ENCODE measurements at regions not wholly inside any gene's neighbourhood (a gene's known extent, or its start where the extent isn't known, plus 50 kb on each side); places are given as distances from the start of the nearest gene placed in this dataset.

DNA sequence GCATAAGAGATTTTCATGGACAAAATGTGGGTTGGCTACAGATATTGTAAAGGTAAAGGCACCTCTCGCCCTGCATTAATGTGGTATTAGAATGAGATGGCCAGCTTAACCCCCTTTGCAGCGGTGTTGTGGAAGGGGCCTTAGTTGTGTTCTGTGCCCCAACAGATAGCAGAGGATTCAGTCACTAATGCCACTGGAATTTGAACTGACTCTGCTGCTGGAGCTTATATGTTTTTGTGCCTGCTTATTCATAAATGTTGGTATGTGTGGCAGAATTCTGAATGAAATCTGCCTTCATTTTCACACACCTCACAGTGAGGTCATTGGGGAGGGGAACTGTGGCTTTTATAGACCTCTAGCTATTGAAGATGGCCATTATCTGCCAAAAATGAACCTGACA is 90.7 kb upstream of the ITGA6 start:
- Histone ChIP-seq H3K36me3 (ENCODE audit: insufficient read depth, low read length) (no peaks in the 10 kb centered on the region), H2AFZ (ENCODE audit: low read length) (no peak overlapping the region), H3K9me3 (ENCODE audit: low read length) (no peaks in the 10 kb centered on the region), H3K27ac (ENCODE audit: low read depth, low read length, poor library complexity, severe bottlenecking) (no peak overlapping the region), H3F3A (ENCODE audit: insufficient read depth, low read length) (no peaks in the 10 kb centered on the region), H3K4me2 (ENCODE audit: low read length) (no peak overlapping the region), H3K27me3 (ENCODE audit: insufficient read depth, low read length) (no peaks in the 10 kb centered on the region), H3K4me1 (ENCODE audit: insufficient read depth, low read length, severe bottlenecking) (no peaks in the 10 kb centered on the region), H3K79me2 (ENCODE audit: insufficient read depth, low read length) (no peaks in the 10 kb centered on the region), H4K20me1 (ENCODE audit: insufficient read depth, low read length) (no peaks in the 10 kb centered on the region), H3K9ac (ENCODE audit: low read length) (no peak overlapping the region), H3K9me2 (ENCODE audit: low read depth, low read length) (no peaks in the 10 kb centered on the region), H3K4me3 (ENCODE audit: low read depth, low read length, poor library complexity, severe bottlenecking) (no peak overlapping the region)
- TF ChIP-seq EZH2 (IDR thresholded peaks at IDR 0.05; ENCODE audit: borderline replicate concordance, low read length): no peak
- no peak for TF ChIP-seq CTCF (IDR thresholded peaks at IDR 0.05; ENCODE audit: low read length)

GRCh38 chr2:172339371-172340010 is 87.9 kb upstream of the ITGA6 start:
- peaks cover 3% of the 10 kb centered on the region; the same call in 1 of the 2 replicates for H3K27me3 ChIP-seq (ENCODE audit: insufficient read depth, low read length)
- no peak overlapping the region for H3K4me2 ChIP-seq (ENCODE audit: low read length)
- H3K4me3 ChIP-seq (ENCODE audit: low read depth, low read length, poor library complexity, severe bottlenecking): no peak overlapping the region
- no peaks in the 10 kb centered on the region for H3K4me1 ChIP-seq (ENCODE audit: insufficient read depth, low read length, severe bottlenecking)
- no peak overlapping the region for H3K9ac ChIP-seq (ENCODE audit: low read length)
- no peaks in the 10 kb centered on the region for H3K9me3 ChIP-seq (ENCODE audit: low read length)
- no peaks in the 10 kb centered on the region for H3F3A ChIP-seq (ENCODE audit: insufficient read depth, low read length)
- H4K20me1 ChIP-seq (ENCODE audit: insufficient read depth, low read length): no peaks in the 10 kb centered on the region
- H3K9me2 ChIP-seq (ENCODE audit: low read depth, low read length): no peaks in the 10 kb centered on the region
- H2AFZ ChIP-seq (ENCODE audit: low read length): no peak overlapping the region
- TF ChIP-seq EZH2 (IDR thresholded peaks at IDR 0.05; ENCODE audit: borderline replicate concordance, low read length): no peak
- TF ChIP-seq CTCF (IDR thresholded peaks at IDR 0.05; ENCODE audit: low read length): no peak
- H3K79me2 ChIP-seq (ENCODE audit: insufficient read depth, low read length): no peaks in the 10 kb centered on the region
- no peaks in the 10 kb centered on the region for H3K36me3 ChIP-seq (ENCODE audit: insufficient read depth, low read length)
- no peak overlapping the region for H3K27ac ChIP-seq (ENCODE audit: low read depth, low read length, poor library complexity, severe bottlenecking)

DNA sequence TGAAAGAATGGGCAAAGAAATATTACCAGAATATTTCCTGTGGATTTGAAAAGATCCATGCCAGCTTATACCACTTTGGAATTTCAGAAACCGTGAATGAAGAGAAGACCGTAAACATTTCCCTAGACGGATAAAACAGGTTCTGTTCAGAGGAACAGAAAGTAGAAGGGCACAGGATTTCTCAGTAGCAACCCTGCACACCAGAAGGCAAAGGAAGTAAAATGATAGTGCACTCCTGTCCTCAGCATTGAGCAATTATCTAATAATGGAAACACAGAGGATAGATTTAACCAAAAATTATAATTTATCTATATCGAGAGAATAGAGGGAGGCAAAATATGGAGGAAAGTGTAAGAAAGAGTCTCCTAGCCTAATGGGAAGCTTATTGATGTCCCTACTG is 87.0 kb upstream of the ITGA6 start:
- Histone ChIP-seq H3K9me3 (ENCODE audit: low read length) (no peaks in the 10 kb centered on the region), H3K4me1 (ENCODE audit: insufficient read depth, low read length, severe bottlenecking) (no peaks in the 10 kb centered on the region), H3K27ac (ENCODE audit: low read depth, low read length, poor library complexity, severe bottlenecking) (no peak overlapping the region), H2AFZ (ENCODE audit: low read length) (no peak overlapping the region), H3F3A (ENCODE audit: insufficient read depth, low read length) (no peaks in the 10 kb centered on the region), H3K9ac (ENCODE audit: low read length) (no peak overlapping the region), H3K79me2 (ENCODE audit: insufficient read depth, low read length) (no peaks in the 10 kb centered on the region), H3K4me2 (ENCODE audit: low read length) (no peak overlapping the region), H4K20me1 (ENCODE audit: insufficient read depth, low read length) (no peaks in the 10 kb centered on the region), H3K4me3 (ENCODE audit: low read depth, low read length, poor library complexity, severe bottlenecking) (no peak overlapping the region), H3K36me3 (ENCODE audit: insufficient read depth, low read length) (no peaks in the 10 kb centered on the region), H3K9me2 (ENCODE audit: low read depth, low read length) (no peaks in the 10 kb centered on the region), H3K27me3 (ENCODE audit: insufficient read depth, low read length) (peaks cover 3% of the 10 kb centered on the region; the same call in 1 of the 2 replicates)
- TF ChIP-seq CTCF (IDR thresholded peaks at IDR 0.05; ENCODE audit: low read length): no peak
- no peak for TF ChIP-seq EZH2 (IDR thresholded peaks at IDR 0.05; ENCODE audit: borderline replicate concordance, low read length)

All from OCI-LY1 (cell line).